HG02798 (cell line): ENCODE measurements at regions not wholly inside any gene's neighbourhood (a gene's known extent, or its start where the extent isn't known, plus 50 kb on each side); places are given as distances from the start of the nearest gene placed in this dataset.

Source experiments
- ATAC-seq: cut with Tn5 transposase; IDR thresholded peaks from one replicate; pipeline ENCODE4 v1.9.1; 2021; ENCODE audit warnings: mild to moderate bottlenecking; ENCODE audit not compliant: unreplicated experiment, poor library complexity

- no peak for ATAC-seq
Measured at GRCh38 chr12:24436667-24437066, 487.2 kb upstream of the SOX5 start.

- no peak for ATAC-seq
Measured at GRCh38 chr12:24431872-24432271, 482.4 kb upstream of the SOX5 start.

DNA sequence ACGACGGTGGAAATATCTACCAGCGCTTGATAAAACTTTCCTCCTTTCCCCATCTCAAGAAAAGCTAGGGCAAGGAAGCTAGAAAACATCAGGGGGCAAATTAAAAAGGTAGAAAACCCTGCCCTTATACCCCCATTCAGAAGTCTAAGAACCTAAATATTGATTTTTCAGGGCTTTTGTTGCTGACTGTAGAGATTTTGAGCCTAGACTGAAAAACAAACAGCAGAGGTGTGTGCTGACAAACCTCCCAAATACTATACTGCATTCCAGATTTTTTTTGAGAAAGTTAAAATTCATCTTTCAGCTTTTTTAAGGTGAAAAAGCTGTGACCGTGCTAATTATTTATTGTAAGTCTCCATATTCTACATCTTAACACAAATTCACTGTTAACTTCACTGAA is 478.3 kb upstream of the SOX5 start:
- ATAC-seq, result no peak

- ATAC-seq, result no peak
Measured at GRCh38 chr12:24425601-24425970, 476.1 kb upstream of the SOX5 start.

DNA sequence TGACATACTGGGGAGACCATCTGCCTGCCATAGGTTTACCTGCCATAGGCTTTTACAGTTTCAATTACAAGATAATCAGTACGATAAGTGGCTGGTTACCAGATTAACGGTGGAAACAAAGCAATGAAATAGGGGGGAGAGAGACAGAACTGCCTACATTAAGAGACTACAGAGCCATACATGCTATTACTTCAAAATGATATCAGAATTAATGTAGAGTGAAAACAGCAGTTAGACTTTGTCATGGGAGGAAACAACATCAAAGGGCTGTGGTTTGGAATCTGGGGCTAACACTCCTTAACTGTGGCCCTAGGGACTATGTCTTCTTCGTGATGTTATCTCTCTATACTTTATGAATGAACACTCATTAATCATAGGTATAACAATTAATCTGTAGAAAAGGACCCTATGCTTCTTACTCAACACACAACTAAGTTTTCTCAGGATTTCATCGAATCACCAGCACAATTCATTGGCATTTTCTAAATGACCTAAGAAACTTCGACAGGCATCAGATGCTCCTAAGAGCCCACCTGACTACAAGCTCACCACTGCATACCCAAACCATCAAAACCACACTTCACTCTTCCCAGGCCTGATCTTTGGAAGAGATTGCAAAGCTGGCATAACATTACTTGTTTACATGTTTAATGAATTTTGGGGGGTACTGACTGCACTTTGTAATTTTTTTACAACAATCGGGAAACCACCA is 475.6 kb upstream of the SOX5 start:
- ATAC-seq, result no peak

DNA sequence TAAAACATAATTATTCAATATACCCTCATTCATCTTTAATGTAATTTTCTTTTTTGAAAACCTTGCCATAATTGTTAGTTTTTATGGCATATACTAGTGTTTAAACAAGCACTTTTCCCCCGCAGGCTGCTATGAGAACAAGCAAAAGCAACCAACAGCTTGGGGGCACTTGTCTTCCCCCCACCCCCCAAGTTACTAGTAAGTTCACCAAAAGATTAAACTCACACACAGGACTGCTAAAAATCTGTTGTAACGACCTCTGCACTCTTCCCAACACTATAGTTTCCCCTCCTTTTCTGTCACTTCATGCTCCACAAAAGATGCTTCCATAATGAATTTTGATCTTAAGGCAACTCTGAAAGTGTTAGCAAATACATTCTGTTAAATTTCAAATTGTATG is 474.9 kb upstream of the SOX5 start:
- no peak for ATAC-seq

GRCh38 chr12:24423611-24424010 is 474.1 kb upstream of the SOX5 start:
- ATAC-seq, result no peak

DNA sequence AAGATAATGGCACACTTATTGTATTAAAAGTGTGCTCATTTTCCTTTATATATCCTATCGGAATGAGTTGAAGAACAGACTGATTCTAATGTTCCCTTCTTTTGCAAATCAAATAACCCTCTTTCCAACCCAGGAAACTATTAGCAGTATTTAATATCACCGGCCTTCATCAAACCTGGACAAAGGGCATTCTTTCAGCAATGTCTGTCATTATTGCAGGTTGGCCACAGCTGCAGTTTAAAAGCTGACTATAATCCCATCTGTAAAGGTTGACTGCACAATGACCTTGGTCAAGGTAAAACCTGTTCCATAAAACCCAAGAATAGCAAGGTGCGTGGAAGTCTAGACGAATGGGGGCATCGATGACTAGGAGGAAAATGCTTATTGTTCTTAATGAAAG is 472.3 kb upstream of the SOX5 start:
- no peak for ATAC-seq

DNA sequence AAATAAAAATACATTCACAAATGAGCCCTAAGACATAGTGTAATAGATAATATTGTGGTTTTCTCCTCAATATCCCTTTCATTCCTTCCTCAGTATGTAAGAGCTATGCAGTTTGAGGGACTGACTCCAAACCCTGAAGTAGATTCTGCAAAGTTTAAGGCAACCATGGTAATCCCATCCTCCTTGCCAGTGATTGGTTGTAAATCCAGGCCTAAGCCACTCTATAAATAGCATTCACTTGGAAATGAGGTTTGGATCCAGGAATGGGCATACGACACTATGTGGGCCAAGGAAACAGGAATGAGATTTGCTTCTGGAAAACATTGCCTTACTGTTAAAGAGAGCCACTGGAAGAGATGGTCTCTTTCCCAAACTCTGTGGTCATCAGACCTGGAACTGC is 468.7 kb upstream of the SOX5 start:
- ATAC-seq, result no peak

DNA sequence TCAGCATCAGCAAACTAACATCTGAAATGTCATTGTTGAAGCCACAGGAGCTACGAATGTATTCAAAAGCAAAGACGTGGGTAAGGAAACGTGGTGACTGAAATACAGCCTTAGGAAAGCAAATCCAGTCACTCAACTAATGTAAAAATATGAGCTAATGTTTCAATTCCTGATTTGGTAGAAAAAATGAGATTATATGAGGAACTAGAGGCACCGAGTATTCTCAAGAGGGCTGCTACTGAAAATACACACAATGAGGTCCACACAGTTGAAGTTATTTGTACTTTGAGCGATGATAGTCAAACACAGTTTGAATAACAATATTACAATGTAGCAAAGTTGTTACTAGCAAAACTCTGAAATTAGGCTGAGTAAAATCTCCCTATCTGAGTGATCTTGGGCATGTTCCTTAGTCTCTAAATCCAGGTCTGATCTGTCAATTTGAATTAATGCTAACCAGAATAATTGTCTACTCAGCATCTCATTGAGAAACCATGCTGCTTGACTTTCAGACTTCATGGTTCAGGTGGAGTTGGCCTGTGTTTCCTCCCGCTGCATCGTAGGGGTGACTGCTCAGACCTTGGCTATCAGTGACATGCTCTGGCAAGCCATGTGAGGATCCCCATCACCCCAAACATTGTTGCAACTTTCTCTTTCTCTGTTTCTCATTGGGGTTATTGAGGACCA is 467.1 kb upstream of the SOX5 start:
- ATAC-seq, result no peak

GRCh38 chr12:24415934-24416333 is 466.5 kb upstream of the SOX5 start:
- no peak for ATAC-seq

- ATAC-seq, result no peak
Measured at GRCh38 chr12:24414480-24414879, 465.0 kb upstream of the SOX5 start.

- no peak for ATAC-seq
Measured at GRCh38 chr12:24411948-24412347, 462.5 kb upstream of the SOX5 start.

DNA sequence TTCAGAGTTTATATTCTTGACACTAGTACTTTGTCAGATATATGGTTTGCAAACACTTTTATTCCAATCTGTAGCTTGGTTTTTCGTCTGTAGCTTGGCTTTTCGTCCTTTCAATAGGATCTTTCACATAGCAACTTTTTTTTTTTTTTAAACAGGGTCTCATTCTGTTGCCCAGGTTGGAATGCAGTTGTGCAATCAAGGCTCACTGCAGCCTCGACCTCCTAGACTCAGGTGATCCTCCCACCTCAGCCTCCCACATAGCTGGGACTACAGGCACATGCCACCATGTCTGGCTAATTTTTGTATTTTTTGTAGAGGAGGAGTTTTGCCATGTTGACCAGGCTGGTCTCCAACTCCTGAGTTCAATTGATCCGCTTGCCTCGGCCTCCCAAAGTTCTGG is 460.4 kb upstream of the SOX5 start:
- ATAC-seq, result no peak

GRCh38 chr12:24408305-24408704 is 458.8 kb upstream of the SOX5 start:
- ATAC-seq, result no peak

GRCh38 chr12:24407884-24408283 is 458.4 kb upstream of the SOX5 start:
- no peak for ATAC-seq

DNA sequence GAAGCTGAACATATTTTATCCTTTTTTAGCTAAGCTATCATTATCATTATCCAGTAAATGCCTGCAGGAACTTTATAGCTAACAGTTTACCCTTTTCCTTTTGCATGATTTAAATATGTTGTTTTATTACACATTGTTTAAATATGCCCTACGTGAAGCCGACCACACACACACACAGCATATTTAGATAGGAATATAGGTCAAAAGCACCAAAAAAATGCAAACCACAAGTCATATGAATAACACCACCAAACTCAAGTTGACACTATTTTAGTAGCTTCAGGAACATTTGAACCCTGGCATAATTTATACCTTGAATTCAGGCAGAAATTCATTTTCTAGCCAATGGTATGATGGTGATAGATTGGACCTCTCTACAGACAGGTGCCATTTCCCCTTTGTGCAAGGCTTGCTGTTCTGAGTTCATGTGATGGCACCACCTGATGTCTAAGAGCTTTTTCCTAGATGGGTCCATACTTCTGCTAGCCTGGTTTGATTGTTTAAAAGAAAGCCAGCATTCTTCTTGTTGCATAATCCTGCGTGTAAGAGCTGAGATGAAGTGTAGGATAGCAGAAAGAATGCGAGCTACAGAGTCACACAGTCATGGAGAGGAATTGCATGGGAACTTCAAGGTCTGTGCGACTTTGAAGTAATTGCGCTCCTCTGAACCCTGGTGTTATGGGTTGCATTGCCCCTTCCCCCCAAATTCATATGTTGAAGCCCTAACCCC is 454.8 kb upstream of the SOX5 start:
- ATAC-seq, result no peak

GRCh38 chr12:24400533-24400932 is 451.1 kb upstream of the SOX5 start:
- no peak for ATAC-seq

- peak; percentile 58 for ATAC-seq
Measured at GRCh38 chr12:24398605-24399004, 449.1 kb upstream of the SOX5 start.

- no peak for ATAC-seq
Measured at GRCh38 chr12:24396224-24396623, 446.8 kb upstream of the SOX5 start.

DNA sequence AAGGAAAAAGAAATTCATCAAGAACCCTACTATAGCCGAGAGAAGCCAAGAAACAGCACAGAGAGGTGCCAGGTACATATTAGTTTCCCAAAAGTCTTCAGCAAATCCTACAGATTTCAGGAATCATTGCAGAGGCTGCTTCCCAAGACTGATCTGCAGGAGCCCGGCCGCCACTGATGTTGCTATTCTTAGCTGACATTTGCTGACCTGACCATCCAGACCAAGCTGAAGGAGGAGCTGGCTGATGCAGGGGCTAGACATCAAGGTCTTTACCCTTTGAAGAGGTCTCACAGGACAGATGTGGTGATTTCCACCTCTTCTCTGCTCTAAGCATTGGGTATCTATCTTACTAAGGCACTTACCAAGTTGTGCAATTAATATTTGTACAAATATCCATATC is 444.8 kb upstream of the SOX5 start:
- no peak for ATAC-seq

DNA sequence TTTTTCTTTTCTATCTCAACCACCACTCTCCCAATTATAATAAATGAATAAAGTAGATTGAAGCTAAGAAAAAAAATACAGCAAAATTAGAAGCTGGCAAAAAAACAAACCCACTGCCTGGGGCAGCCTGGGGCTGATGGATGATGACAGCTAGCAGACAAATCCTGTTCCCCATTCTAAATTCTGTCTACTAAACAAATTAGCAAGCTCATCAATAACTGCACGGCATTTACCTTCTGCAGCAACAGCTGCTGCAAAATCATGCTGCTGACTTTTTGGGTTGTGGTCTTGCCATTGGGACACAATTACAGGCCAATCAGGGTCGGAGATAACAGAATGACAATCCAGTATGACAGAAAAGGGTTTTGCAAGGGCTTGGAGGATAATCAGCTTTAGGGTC is 443.6 kb upstream of the SOX5 start:
- no peak for ATAC-seq
